ENCODE measurements at regions not wholly inside any gene's neighbourhood (a gene's known extent, or its start where the extent isn't known, plus 50 kb on each side); places are given as distances from the start of the nearest gene placed in this dataset.

DNA sequence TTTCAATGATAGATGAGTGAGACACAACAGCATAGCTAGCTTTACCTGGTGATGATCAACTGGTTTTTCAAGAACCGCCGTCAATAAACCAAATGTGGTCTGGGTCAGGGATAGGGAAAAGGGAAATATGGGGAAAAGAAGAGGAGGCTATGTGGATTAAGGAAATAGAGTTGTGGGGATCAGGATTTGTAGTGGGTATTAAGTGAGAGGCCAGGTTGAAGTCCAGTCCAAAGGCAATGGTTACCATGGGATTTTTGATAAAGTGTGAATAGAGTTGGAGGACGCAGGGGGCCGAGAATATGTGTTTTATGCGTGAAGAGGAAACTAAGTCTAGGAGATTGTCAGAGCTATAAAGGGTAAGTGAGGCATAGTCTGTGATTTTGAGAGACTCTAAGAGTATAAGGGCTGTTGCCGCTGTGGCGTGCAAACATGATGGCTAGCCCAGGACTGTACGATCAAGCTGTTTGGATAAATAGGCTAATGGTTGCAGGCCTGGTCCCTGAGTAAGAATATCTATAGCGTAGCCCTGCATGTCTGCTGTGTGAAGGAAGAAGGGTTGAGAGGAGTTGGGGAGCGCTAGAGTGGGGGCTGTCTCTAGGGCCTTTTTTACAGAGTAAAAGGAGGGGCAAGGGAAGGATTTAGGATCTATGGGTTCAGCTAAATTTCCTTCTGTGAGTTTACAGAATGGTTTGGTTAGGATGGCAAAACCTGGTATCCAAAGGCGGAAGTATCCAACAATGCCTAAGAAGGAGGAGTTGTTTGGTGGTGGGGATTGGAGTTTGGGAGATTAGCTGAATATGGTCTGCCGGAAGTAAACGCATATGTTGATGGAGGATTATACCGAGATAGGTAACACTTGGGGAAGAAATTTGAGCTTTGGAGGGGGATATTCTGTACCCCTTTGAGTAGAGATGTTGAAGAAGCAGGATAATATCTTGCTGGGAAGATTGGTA lies 749.7 kb upstream of the ADGRB3 start (continued):
- TF ChIP-seq CCNT2 (IDR thresholded peaks at IDR 0.05; ENCODE audit: borderline replicate concordance, extremely low read depth, insufficient read length, low read depth, low read length) = peak; percentile 42
- no peak for TF ChIP-seq CHCHD3 (CRISPR knock-in tag; IDR thresholded peaks at IDR 0.05)
- TF ChIP-seq RBM39 (optimal IDR thresholded peaks at IDR 0.05; ENCODE audit: low read depth, low read length) = peak; percentile 44
- TF ChIP-seq RBM14 (IDR thresholded peaks at IDR 0.05; ENCODE audit: borderline replicate concordance, insufficient read depth, low read depth, low read length) = no peak
- TF ChIP-seq HNRNPUL1 (IDR thresholded peaks at IDR 0.05; ENCODE audit: low read length) = no peak
- TF ChIP-seq TSC22D4 (tag; IDR thresholded peaks at IDR 0.05) = no peak
- TF ChIP-seq ZNF431 (CRISPR knock-in tag; IDR thresholded peaks at IDR 0.05) = no peak
- no peak for TF ChIP-seq RBM34 (IDR thresholded peaks at IDR 0.05; ENCODE audit: borderline replicate concordance, insufficient read depth, low read length)
- no peak for TF ChIP-seq EGR1 (conservative IDR thresholded peaks at IDR 0.05)
- TF ChIP-seq ZNF511 (CRISPR knock-in tag; IDR thresholded peaks at IDR 0.05) = no peak
- TF ChIP-seq SIN3A (IDR thresholded peaks at IDR 0.05; ENCODE audit: borderline replicate concordance in 2 of 2, control insufficient read depth in 1 of 2, low read depth in 2 of 2, low read length in 2 of 2) = peak in 1 of 2 experiments; percentile 14; a peak in 1 of 4 replicates
- no peak for TF ChIP-seq BRCA1 (IDR thresholded peaks at IDR 0.05)
- TF ChIP-seq BRCA1 (CRISPR knock-in tag; IDR thresholded peaks at IDR 0.05) = no peak
- TF ChIP-seq PHB (CRISPR knock-in tag; IDR thresholded peaks at IDR 0.05) = 0 out of 2 replicates have a peak, but pooled peaks have one; percentile 11
- no peak for TF ChIP-seq RAD51 (IDR thresholded peaks at IDR 0.05; ENCODE audit: borderline replicate concordance, low read depth)
- TF ChIP-seq, protein P1, sequence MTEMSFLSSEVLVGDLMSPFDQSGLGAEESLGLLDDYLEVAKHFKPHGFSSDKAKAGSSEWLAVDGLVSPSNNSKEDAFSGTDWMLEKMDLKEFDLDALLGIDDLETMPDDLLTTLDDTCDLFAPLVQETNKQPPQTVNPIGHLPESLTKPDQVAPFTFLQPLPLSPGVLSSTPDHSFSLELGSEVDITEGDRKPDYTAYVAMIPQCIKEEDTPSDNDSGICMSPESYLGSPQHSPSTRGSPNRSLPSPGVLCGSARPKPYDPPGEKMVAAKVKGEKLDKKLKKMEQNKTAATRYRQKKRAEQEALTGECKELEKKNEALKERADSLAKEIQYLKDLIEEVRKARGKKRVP (CRISPR knock-in tag; IDR thresholded peaks at IDR 0.05) = peak; percentile 57; the same call in 1 of the 2 replicates
- TF ChIP-seq ZBTB12 (CRISPR knock-in tag; IDR thresholded peaks at IDR 0.05) = no peak
- no peak for TF ChIP-seq KLF16 (IDR thresholded peaks at IDR 0.05)
- TF ChIP-seq, protein P2, sequence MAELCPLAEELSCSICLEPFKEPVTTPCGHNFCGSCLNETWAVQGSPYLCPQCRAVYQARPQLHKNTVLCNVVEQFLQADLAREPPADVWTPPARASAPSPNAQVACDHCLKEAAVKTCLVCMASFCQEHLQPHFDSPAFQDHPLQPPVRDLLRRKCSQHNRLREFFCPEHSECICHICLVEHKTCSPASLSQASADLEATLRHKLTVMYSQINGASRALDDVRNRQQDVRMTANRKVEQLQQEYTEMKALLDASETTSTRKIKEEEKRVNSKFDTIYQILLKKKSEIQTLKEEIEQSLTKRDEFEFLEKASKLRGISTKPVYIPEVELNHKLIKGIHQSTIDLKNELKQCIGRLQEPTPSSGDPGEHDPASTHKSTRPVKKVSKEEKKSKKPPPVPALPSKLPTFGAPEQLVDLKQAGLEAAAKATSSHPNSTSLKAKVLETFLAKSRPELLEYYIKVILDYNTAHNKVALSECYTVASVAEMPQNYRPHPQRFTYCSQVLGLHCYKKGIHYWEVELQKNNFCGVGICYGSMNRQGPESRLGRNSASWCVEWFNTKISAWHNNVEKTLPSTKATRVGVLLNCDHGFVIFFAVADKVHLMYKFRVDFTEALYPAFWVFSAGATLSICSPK (IDR thresholded peaks at IDR 0.05; ENCODE audit: borderline replicate concordance) = no peak

Measured in K562 (cell line).